HG03378 (cell line): ENCODE measurements at regions not wholly inside any gene's neighbourhood (a gene's known extent, or its start where the extent isn't known, plus 50 kb on each side); places are given as distances from the start of the nearest gene placed in this dataset.

Experiments
- ATAC-seq: cut with Tn5 transposase; IDR thresholded peaks from one replicate; pipeline ENCODE4 v1.9.1; 2021; ENCODE audit warnings: mild to moderate bottlenecking, moderate library complexity; ENCODE audit not compliant: unreplicated experiment

DNA sequence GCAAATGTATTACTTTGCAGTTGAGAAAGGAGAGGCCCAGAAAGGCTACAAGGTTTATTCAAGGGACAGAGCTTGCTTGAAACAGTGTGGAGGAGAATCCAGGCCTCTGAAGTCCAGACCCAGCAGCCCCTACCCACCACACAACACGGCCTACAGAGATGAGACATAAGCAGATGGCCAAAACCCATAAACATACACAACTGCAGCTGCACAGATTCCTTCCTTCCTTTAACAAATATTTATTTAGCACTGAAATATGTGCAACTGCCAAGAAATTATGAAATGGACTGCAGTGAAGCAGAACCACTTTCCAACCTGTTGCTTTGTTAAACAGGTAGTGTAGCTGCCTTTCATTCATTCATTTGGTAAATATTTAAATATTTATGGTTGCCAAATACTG is 122.3 kb downstream of the SPATA19 start:
- no peak for ATAC-seq

DNA sequence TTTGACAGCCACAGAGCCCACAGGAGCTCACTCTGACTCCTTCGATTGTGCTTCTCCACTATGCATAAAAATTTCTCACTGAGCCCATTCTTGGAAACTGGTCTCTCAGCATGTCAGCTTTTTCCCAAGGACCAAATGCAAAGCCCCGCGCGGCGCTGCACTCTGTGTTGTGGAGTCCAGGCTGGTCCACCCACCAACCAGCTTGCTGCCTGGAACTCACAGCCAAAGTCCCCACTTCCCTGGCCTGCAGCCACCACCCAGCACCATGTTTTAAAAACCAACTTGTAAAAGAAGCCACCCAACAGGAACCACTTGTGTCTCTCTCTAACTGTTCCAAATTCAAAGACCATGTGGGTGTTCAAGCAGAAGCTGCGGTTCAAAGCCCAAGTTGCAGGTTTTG is 124.4 kb downstream of the SPATA19 start:
- ATAC-seq: no peak

DNA sequence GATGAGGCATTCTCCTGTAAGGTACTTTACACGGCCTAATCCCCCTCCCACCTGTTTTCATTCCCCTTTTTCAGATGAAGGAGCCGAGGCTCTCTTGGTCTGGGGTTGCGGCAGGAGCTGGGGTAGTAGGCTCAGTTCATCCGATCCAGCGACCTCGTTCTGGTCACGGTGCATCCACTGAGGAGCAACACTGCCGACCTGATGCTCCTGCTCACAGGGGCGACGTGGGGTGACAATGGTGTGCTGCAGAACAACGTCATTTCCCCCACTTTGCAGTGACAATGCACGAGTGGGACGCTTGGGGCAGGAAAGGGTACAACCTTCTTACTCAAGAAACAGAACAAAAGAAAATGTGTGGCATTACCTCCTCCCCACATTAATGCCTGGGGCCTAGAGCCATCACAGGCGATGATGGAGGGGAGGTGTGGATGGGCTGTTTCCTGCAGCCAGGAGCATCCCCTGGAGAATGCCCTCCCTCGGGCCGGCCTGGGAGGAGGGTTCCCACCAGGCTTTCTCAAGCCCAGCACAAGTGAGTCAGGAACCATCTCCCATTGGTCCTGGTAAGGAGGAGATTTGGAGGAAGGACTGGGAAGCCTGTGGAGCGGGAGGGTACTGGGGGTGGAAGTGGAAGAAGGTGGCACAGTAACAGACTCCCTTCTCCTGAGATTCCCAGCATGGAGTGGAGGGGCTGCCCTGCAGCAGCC is 125.6 kb downstream of the SPATA19 start:
- ATAC-seq: no peak

GRCh38 chr11:133718831-133719230 is 126.5 kb downstream of the SPATA19 start:
- ATAC-seq: no peak

DNA sequence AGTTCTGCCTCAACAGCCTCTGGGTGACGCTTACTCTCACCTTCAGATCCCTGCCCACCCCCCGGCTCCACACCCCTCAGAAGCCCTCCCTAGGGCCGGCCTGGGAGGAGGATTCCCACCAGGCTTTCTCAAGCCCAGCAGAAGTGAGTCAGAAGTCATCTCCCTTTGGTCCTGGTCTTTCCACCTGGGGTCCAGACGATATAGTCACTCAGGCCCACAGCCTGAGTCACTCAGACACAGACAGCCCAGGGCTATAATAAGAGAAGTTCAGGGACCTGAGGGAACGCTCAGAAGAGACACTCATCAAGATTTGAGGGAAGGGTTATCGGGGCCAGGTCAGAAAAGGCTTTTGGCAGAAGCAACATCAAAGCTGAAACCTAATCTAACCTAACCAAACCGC is 127.1 kb downstream of the SPATA19 start:
- no peak for ATAC-seq

GRCh38 chr11:133716602-133717001 is 128.7 kb downstream of the SPATA19 start:
- no peak for ATAC-seq

GRCh38 chr11:133715602-133716001 is 129.7 kb downstream of the SPATA19 start:
- no peak for ATAC-seq

- no peak for ATAC-seq
Observed at GRCh38 chr11:133714471-133715375, 130.6 kb downstream of the SPATA19 start.

- ATAC-seq: no peak
Observed at GRCh38 chr11:133713844-133714243, 131.5 kb downstream of the SPATA19 start.

GRCh38 chr11:133713406-133713805 is 131.9 kb downstream of the SPATA19 start:
- ATAC-seq: no peak

GRCh38 chr11:133712051-133712560 is 133.2 kb downstream of the SPATA19 start:
- no peak for ATAC-seq

GRCh38 chr11:133711545-133711944 is 133.8 kb downstream of the SPATA19 start:
- ATAC-seq: no peak

- no peak for ATAC-seq
Observed at GRCh38 chr11:133710681-133711240, 134.6 kb downstream of the SPATA19 start.

DNA sequence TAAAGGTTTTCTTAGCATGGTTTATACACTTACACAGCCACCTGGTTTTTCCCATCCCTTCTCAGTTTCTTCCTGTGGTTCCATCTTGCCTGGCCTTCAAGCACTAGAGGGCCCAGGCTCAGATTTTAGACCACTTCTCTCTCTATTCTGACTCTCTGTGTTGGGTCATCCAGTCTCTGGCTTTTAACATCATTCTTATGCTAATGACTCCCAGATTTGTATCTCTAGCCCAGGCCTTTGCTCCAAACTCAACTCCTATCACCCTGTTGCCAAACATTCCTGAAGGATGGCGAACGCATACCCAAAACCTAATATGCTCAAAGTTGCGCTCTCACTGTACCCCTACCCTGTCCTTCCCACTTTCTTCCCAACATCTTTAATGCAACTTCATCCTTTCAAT is 135.1 kb downstream of the SPATA19 start:
- no peak for ATAC-seq

DNA sequence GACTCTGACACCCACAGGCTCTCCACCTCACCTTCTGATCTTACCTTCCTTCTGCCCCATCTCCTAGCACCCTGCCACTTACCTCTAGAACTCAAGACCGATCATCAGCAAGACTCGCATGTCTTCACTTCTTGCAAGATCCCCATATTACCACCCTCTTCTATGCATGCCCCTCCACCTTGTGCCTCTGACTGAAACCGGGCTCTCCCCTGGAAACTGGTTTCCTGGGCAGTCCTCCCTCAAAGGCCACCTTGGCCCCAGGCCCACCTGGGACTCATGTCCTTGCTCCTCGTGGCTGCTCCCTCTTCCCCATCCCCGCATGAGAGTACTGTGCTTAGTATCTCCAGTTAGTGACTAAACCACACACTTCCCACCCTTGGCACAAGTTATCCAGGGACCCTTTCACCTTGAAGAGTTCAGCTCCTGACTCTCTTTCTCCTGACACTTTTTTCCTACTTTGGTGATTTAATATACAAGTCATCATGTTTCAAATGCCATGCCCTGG is 136.7 kb downstream of the SPATA19 start:
- ATAC-seq: no peak

DNA sequence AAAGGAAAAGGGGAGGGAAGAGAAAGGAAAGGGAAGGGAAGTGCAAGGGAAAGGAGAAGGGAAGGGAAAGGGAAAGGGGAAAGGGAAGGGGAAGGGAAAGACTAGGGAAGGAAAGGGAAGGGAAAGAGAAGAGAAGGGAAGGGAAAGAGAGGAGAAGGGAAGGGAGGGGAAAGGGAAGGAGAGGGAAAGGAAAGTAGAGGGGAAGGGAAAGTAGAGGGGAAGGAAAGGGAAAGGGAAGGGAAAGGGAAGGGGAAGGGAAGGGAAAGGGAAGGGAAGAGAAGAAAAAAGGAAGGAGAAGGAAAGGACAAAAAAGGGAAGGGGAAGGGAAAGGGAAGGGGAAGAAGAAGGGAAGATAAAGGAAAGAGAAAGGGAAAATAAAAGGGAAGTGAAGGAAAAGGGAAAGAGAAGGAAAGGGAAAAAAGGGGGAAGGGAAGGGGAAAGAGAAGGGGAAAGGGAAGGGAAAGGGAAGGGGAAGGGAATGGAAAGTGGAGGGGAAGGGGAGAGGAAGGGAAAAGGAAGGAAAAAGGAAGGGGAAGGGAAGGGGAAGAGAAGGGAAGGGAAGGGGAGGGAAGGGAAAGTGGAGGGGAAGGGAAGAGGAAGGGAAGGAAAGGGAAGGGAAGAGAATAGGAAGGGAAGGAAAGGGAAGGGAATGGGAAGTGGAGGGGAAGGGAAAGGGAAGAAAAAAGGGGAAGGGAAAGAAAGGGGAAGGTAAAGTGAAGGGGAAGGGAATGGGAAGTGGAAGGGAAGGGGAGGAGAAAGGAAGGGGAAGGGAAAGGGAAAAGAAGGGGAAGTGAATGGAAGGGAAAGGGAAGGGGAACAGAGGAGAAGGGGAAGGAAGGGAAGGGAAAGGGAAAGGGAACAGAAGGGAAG is 138.2 kb downstream of the SPATA19 start:
- no peak for ATAC-seq

- no peak for ATAC-seq
Observed at GRCh38 chr11:133705873-133706272, 139.4 kb downstream of the SPATA19 start.

DNA sequence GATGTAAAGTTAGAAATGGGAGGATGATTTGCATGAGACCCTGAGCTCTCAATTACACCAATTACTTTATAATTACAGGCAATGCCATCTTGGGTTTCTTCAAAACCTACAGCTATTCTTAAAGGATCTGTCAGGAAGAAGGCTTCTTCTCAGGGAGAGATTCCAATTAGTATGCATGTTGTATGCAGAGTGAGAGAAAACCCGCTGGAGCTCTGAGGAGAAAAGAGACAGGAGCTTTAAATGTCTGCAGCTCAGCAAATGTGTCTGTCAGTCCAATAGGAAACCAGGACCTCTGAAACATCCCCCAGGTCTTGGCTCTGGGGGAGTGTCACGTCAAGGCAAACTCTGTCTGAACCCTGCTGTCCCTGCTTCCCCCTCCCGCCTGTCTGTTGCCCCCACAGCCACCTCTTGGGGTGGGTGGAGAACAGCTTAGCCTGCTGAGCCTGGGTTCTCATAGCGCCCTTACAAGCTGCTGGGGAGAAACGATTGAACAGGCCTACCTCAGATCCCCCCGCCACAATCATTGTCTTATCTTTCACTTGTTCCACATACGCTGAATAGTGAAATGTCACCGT is 140.2 kb downstream of the SPATA19 start:
- no peak for ATAC-seq

GRCh38 chr11:133699071-133699470 is 146.2 kb downstream of the SPATA19 start:
- no peak for ATAC-seq

DNA sequence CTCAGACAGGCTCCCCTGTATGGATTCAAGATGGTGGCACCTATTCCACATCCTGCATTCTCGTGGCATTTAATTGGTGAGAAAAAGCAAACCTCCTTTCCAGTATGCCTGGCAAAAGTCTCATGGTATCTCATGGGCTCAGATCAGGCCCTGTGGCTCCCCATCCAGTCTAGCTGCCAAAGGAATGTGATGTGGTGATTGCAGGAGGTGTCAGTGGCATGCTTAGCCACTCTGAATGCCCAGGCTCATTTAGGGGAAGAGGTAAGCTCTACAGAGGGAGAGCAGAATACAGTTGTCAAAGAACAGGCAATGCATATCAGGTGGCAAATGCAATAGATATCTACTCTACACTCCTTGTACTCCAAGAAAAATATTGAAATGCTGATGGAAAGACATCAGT is 146.7 kb downstream of the SPATA19 start:
- ATAC-seq: no peak
